ENCODE measurements at regions not wholly inside any gene's neighbourhood (a gene's known extent, or its start where the extent isn't known, plus 50 kb on each side); places are given as distances from the start of the nearest gene placed in this dataset.

DNA sequence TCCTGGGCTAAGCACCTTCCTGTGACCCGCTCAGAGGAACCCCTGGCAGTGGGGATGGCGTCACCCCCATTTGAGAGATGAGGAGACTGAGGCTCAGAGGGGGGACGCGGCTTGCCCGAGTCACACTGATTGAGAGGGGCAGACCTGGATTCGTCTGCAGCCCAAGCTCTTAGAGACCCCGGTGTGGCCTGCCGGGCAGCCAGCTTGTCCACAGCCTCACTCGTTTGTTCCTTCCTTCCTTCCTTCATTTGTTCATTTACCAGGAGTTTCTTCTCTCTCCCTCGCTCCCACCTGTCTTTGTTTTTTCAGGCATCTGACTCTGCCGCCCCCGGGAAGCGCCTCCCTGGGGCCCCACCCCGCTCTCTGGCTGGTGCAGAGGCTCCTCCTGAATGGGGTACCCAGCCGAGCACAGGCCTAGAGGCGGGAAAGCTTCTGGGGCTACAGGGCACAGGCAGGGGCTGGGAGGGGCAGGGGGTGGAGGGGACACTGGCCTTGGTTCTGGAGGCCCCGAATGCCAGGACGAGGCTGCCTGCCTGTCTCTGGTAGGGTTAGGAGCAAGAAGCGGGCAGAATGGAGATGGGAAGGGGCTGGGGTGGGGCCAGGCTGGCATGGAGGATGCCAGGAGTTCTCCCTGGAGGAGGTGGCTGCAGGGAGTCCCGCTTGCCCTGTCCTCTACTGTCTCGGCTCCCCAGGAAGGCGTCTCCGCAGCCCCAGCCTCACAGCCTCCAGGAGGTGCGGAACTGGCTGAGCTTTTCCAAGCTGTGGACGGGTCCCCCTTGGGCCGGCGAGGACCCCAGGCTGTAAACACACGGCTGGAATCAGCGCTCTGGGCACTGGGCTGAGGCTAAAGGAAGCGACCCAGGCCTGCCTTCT lies 91.6 kb downstream of the UNCX start:
- no peak overlapping the region for H3K27ac ChIP-seq (replicated peaks)
- TF ChIP-seq, protein P1, sequence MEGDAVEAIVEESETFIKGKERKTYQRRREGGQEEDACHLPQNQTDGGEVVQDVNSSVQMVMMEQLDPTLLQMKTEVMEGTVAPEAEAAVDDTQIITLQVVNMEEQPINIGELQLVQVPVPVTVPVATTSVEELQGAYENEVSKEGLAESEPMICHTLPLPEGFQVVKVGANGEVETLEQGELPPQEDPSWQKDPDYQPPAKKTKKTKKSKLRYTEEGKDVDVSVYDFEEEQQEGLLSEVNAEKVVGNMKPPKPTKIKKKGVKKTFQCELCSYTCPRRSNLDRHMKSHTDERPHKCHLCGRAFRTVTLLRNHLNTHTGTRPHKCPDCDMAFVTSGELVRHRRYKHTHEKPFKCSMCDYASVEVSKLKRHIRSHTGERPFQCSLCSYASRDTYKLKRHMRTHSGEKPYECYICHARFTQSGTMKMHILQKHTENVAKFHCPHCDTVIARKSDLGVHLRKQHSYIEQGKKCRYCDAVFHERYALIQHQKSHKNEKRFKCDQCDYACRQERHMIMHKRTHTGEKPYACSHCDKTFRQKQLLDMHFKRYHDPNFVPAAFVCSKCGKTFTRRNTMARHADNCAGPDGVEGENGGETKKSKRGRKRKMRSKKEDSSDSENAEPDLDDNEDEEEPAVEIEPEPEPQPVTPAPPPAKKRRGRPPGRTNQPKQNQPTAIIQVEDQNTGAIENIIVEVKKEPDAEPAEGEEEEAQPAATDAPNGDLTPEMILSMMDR (IDR thresholded peaks at IDR 0.05; ENCODE audit: borderline replicate concordance), result no peak
- H3K27me3 ChIP-seq (ENCODE audit: low read depth), result peaks cover 80% of the 10 kb centered on the region
- no peaks in the 10 kb centered on the region for H3K36me3 ChIP-seq
- H3K9me3 ChIP-seq (replicated peaks), result no peaks in the 10 kb centered on the region
- H3K4me3 ChIP-seq, result no peak overlapping the region
- intact Hi-C loops (cut with micrococcal nuclease), result no loop called here
- no peaks in the 10 kb centered on the region for H3K4me1 ChIP-seq
- no peak for DNase-seq

DNA sequence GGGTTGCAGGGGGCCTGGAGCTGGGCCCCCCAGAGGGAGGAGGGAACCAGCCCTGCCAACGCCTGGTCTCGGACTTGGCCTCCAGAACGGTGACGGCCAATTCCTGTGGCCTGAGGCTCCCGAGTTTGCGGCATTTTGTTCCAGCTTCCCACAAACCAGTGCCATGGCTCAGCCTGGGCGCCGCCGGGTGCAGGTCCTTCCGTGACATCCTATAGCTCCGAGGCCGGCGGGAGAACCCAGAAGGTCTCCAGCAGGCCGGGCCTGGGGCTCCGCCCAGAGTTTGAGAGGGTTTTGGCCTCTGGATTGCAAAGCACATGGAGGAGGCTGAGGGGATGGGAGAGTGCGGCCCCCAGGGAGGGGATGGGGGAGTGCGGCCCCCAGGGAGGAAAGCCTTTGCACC lies 92.6 kb downstream of the UNCX start:
- intact Hi-C loops (cut with micrococcal nuclease), result no loop called here
- Histone ChIP-seq H3K4me3 (no peak overlapping the region), H3K4me1 (no peaks in the 10 kb centered on the region), H3K27ac (replicated peaks) (no peak overlapping the region), H3K27me3 (ENCODE audit: low read depth) (peaks cover 90% of the 10 kb centered on the region), H3K9me3 (replicated peaks) (no peaks in the 10 kb centered on the region), H3K36me3 (no peaks in the 10 kb centered on the region)
- no peak for DNase-seq
- TF ChIP-seq, protein P1 (IDR thresholded peaks at IDR 0.05; ENCODE audit: borderline replicate concordance), result no peak

DNA sequence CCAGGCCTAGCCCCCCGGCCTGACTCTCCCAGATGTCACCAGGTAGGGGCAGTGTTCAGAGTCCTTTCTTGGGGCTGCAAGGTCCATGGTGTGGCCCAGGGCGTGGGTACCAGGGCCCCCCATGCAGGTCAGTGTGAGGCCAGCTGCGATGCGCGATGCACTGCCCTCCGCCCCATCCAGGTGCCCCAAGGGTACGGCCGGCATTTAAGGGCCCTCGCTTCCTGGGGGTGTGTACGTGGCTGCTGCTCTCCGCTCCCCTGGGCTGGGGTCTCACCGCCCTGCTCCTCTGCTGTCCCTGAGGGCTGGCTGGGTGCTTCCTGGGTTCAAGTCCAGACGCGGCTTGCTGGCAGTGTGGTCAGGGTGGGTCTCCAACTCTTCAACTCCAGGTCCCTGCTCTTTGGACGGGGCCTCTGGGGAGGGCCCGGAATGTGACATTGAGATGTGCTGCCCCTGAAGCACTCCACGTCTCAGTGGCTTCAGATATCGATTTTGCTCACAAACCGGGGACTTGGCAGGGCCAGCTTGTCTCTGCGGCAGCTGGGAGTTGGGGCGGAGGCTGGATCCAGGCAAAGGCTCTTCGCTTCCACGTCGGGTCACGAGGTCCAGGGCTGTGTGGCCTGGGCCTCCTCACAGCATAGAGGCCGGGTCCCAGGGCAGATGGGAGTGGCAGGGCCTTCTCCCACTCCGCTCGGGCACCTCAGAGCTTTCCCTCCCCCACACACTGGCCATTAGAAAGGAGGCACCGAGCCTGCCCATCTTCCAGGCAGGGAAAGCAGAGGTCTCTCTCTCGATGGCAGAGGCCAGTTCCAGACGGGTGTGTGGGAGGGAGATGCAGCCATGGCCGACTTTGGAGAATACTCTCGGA lies 93.2 kb downstream of the UNCX start:
- Histone ChIP-seq H3K4me1 (no peaks in the 10 kb centered on the region), H3K4me3 (no peak overlapping the region), H3K36me3 (no peaks in the 10 kb centered on the region), H3K9me3 (replicated peaks) (no peaks in the 10 kb centered on the region), H3K27me3 (ENCODE audit: low read depth) (peaks cover 90% of the 10 kb centered on the region), H3K27ac (replicated peaks) (no peak overlapping the region)
- TF ChIP-seq, protein P1 (IDR thresholded peaks at IDR 0.05; ENCODE audit: borderline replicate concordance), result no peak
- DNase-seq, result no peak
- intact Hi-C loops (cut with micrococcal nuclease), result no loop called here

DNA sequence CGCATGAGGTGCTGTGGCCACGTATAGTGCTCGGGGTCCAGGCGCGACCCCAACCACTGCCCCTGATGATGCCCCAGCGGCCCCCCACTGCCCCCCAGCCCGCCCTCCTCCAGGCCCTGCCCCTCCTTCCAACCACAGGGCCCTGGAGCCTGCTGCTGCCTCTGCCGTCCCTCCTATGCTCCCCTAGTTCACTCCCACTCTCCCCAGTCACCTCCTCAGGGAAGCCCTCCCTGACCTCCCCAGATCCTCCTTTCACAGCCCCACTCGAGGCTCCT lies 93.8 kb downstream of the UNCX start:
- H3K27me3 ChIP-seq (ENCODE audit: low read depth), result peaks cover 90% of the 10 kb centered on the region
- DNase-seq, result no peak

DNA sequence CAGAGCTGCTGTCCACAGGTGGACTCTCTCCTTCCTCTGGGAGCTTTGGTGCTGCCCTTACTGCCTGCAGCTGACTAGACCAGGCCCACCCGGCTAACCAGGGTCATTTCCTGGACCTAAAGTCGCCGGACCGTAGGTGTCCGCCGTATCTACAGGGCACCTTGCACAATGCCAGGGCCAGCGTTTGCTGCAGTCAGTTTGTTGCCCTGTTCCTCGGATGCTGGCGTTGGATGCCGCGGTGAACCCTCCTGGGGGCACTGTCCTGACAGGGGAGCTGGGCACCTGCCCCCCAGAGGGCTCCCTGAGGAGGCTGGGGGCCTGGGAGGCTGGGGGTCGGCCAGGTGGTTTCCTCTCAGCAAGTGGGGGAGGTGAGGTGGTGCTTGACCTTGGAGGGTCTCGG lies 96.6 kb downstream of the UNCX start:
- intact Hi-C loops (cut with micrococcal nuclease), result no loop called here
- peaks cover 84% of the 10 kb centered on the region for H3K27me3 ChIP-seq (ENCODE audit: low read depth)
- DNase-seq, result no peak

More for the DNA sequence above, 93.8 kb downstream of the UNCX start:
- intact Hi-C loops (cut with micrococcal nuclease), result no loop called here
- TF ChIP-seq, protein P1 (IDR thresholded peaks at IDR 0.05; ENCODE audit: borderline replicate concordance), result no peak
- no peak overlapping the region for H3K27ac ChIP-seq (replicated peaks)
- no peaks in the 10 kb centered on the region for H3K4me1 ChIP-seq
- H3K4me3 ChIP-seq, result no peak overlapping the region
- H3K36me3 ChIP-seq, result no peaks in the 10 kb centered on the region
- H3K9me3 ChIP-seq (replicated peaks), result no peaks in the 10 kb centered on the region

More for the DNA sequence above, 96.6 kb downstream of the UNCX start:
- no peaks in the 10 kb centered on the region for H3K36me3 ChIP-seq
- no peaks in the 10 kb centered on the region for H3K9me3 ChIP-seq (replicated peaks)
- TF ChIP-seq, protein P1 (IDR thresholded peaks at IDR 0.05; ENCODE audit: borderline replicate concordance), result no peak
- no peak overlapping the region for H3K4me3 ChIP-seq
- H3K4me1 ChIP-seq, result no peaks in the 10 kb centered on the region
- H3K27ac ChIP-seq (replicated peaks), result no peak overlapping the region
